ENCODE measurements at regions not wholly inside any gene's neighbourhood (a gene's known extent, or its start where the extent isn't known, plus 50 kb on each side); places are given as distances from the start of the nearest gene placed in this dataset.

GRCh38 chr21:41559658-41560631 lies 52.0 kb upstream of the TMPRSS2 start:
- WGBS = 93% methylated on average over 15 of the region's 15 CpGs
- Histone ChIP-seq H3K36me3 (ENCODE audit: insufficient read depth, low read length) (no peaks in the 10 kb centered on the region), H3K27ac (ENCODE audit: low read depth, low read length) (no peak overlapping the region), H3K4me3 (ENCODE audit: low read length) (no peak overlapping the region), H3K27me3 (ENCODE audit: insufficient read depth, low read length) (no peaks in the 10 kb centered on the region), H3K4me1 (ENCODE audit: insufficient read depth, low read length) (no peaks in the 10 kb centered on the region), H3K9ac (ENCODE audit: low read depth, low read length) (no peak overlapping the region), H3K9me3 (ENCODE audit: insufficient read depth, low read depth, low read length) (no peaks in the 10 kb centered on the region)

GRCh38 chr21:41558842-41559241 lies 50.9 kb upstream of the TMPRSS2 start:
- Histone ChIP-seq H3K27ac (ENCODE audit: low read depth, low read length) (no peak overlapping the region), H3K4me1 (ENCODE audit: insufficient read depth, low read length) (no peaks in the 10 kb centered on the region), H3K4me3 (ENCODE audit: low read length) (no peak overlapping the region), H3K27me3 (ENCODE audit: insufficient read depth, low read length) (no peaks in the 10 kb centered on the region), H3K9me3 (ENCODE audit: insufficient read depth, low read depth, low read length) (no peaks in the 10 kb centered on the region), H3K9ac (ENCODE audit: low read depth, low read length) (no peak overlapping the region), H3K36me3 (ENCODE audit: insufficient read depth, low read length) (no peaks in the 10 kb centered on the region)

DNA sequence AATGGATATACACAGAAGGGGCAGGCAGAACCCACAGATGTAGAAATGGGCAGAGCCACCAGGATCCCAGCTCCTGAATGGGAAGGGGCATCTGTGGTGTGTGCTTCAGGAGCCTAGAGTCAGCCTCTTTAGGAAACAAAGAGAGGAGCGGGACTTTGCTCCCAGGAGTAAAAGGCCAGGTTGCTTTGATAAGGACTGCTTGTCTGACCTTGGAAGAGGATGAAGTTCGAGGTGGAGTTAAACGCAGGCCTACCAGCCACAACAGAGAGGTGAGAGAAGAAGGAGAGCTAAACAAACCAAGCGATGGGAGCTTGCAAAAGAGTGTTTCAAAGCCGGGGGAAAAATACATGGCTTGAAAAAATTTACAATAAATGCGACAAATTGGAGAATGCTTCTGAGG lies 49.9 kb upstream of the TMPRSS2 start:
- Histone ChIP-seq H3K27me3 (ENCODE audit: insufficient read depth, low read length) (no peaks in the 10 kb centered on the region), H3K27ac (ENCODE audit: low read depth, low read length) (no peak overlapping the region), H3K9me3 (ENCODE audit: insufficient read depth, low read depth, low read length) (no peaks in the 10 kb centered on the region), H3K4me1 (ENCODE audit: insufficient read depth, low read length) (no peaks in the 10 kb centered on the region), H3K9ac (ENCODE audit: low read depth, low read length) (no peak overlapping the region), H3K36me3 (ENCODE audit: insufficient read depth, low read length) (no peaks in the 10 kb centered on the region), H3K4me3 (ENCODE audit: low read length) (no peak overlapping the region)
- WGBS = 86% methylated on average over 6 of the region's 6 CpGs
